ENCODE measurements at regions not wholly inside any gene's neighbourhood (a gene's known extent, or its start where the extent isn't known, plus 50 kb on each side); places are given as distances from the start of the nearest gene placed in this dataset.

- peak; percentile 25 for DNase-seq (ENCODE audit: low read depth)
Observed at GRCh38 chr6:74879976-74880375, 325.9 kb downstream of the COL12A1 start.

GRCh38 chr6:74879234-74879633 is 326.6 kb downstream of the COL12A1 start:
- peak; percentile 84 for DNase-seq (ENCODE audit: low read depth)

- no peak for DNase-seq (ENCODE audit: low read depth)
Observed at GRCh38 chr6:74875193-74875592, 330.7 kb downstream of the COL12A1 start.

GRCh38 chr6:74872754-74873476 is 332.9 kb downstream of the COL12A1 start:
- no peak for DNase-seq (ENCODE audit: low read depth)

DNA sequence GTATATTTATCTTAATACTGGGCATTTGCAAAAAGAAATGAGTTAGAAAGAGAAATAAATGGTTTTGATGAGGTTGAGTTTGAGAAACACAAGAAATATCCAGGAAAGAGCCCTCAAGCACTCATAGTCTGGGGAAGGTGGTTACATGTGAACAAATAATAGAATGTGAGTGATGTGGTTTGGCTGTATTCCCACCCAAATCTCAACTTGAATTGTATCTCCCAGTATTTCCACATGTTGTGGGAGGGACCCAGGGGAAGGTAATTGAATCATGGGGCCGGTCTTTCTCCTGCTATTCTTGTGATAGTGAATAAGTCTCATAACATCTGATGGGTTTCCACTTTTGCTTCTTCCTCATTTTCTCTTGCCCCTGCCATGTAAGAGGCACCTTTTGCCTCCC is 334.1 kb downstream of the COL12A1 start:
- peak; percentile 51 for DNase-seq (ENCODE audit: low read depth)

- peak; percentile 87 for DNase-seq (ENCODE audit: low read depth)
Observed at GRCh38 chr6:74870403-74870802, 335.4 kb downstream of the COL12A1 start.

DNA sequence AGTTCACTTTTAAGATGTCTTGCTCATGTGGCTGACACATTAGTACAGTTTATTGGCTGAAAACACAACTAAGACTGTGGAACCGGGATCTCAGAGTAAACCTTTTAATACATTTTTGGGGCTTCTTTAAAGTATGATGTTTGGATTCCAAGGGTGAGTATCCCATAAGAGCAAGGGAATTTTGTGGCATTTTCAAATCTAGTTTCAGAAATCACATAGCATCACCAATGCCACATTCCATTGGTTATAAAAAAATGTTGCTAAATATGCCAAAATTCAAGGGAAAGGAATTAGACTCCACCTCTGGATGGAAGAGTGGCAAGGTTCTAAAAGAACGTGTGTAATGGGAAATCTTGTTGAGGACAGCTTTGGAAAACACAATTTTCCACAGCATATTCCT is 338.6 kb downstream of the COL12A1 start:
- DNase-seq (ENCODE audit: low read depth): peak; percentile 67

DNA sequence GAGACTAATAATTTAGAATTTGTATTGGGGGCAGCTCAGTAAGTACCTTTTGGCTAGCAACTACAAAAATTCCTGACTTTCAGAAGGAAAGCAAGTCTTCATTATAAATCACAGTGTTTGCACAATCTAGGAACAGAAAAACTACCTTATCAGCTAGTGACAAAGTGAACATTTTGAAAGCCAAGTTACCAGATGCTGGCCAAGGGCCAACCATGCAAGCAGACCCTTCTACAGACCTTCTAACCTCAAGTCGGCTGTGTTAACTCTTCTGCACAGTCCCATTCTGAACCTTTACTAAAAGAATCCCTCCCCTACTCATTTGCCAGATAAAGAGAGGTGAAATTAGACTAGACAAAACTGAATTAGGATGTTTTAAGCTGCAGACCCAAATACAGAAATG is 341.9 kb downstream of the COL12A1 start:
- DNase-seq (ENCODE audit: low read depth): no peak

- DNase-seq (ENCODE audit: low read depth): no peak
Observed at GRCh38 chr6:74860456-74860855, 345.4 kb downstream of the COL12A1 start.

- no peak for DNase-seq (ENCODE audit: low read depth)
Observed at GRCh38 chr6:74857157-74857556, 348.7 kb downstream of the COL12A1 start.

DNA sequence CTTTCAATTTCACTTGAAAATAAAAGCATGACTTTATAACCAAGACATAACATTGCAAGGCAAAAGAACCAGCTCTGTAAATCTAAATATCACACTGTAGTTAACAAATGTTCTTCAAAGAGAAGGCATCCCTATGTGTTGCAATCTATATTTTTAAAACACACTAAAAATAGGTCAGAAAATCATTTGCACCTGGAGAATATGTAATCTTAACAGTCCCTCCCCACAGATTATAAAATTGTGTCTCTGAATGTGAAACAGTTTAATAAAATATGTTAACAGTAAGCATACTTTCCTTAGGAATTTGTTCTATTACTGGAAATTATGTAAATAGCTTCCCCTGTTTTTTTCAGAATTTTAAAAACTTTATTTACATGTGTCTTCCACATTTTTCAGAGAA is 351.9 kb downstream of the COL12A1 start:
- no peak for DNase-seq (ENCODE audit: low read depth)

GRCh38 chr6:74851596-74851995 is 354.3 kb downstream of the COL12A1 start:
- DNase-seq (ENCODE audit: low read depth): peak; percentile 51

DNA sequence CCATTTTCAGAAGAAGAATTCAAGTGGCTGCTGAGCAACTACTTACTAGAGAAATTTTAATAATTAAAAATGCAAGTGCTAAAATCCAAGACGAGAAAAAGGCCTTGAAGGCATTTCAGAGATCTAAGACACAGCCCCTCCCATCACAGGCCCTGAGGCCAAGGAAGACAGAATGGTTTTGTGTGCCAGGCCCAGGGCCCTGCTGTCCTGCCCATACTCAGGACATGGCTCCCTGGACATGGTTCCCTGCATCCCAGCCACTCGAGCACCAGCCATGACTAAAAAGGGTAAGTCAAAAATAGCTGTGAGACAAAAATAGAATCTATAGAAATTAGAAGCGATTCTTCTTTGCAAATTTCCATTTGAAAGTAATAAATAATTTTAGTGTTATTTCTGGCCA is 364.9 kb downstream of the COL12A1 start:
- no peak for DNase-seq (ENCODE audit: low read depth)

DNA sequence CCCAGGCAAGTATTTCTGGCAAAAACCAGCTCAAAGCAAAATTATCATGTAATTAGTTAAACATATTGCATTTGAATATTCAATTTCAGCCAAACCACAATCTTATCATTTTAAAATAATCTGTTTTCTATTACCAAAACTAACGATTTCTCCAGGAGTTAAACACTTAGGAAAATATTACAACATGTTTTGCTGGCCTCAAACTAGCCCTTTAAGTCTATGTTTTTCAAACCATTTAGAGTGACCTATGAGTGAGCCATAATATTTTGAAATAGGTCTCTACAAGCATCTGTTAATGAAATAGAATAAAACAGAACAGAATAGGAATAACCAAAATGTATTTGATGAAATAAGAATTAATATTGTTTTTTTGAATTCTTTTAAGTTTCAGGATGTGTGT is 370.9 kb downstream of the COL12A1 start:
- DNase-seq (ENCODE audit: low read depth): no peak

GRCh38 chr6:74826263-74826662 is 379.6 kb downstream of the COL12A1 start:
- no peak for DNase-seq (ENCODE audit: low read depth)

GRCh38 chr6:74814440-74814839 is 391.4 kb downstream of the COL12A1 start:
- no peak for DNase-seq (ENCODE audit: low read depth)

GRCh38 chr6:74807674-74808073 is 398.2 kb downstream of the COL12A1 start:
- DNase-seq (ENCODE audit: low read depth): no peak

DNA sequence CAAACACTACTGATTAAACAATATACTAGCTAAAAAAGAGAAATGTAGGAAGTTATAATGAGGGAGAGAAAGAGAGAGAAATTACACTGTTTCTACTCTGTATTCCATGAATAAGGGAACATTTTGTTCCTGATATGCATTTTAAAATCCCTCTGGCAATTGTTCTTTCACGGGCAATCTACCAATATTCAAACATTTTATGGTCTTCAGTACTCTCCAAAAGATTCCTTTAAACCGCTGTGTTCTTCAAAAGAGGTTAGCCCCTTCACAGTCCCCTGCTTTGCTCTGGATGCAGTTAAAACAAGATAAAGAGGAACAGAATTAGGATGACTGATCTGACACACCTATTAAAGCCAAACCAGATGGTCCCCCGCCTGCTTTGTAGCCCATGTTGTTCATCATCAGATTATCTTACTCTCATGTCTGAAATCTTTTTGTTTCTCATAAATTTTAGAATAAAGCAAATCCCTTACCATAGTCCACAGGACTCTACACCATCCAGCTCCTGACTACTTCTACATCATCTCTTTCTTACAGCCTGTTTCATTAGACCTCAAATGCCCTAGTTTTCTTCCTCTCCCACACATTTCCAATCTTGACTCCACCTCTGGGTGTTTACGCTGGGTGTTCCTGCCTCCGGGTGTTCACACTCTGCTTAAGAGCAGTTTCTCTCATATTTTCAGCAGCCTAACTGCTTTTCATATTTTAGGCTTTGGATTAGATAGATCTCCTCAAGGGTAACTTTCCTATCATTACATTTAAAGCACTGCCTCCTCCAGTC is 399.7 kb downstream of the COL12A1 start:
- no peak for DNase-seq (ENCODE audit: low read depth)

GRCh38 chr6:74798302-74798701 is 407.6 kb downstream of the COL12A1 start:
- no peak for DNase-seq (ENCODE audit: low read depth)

DNA sequence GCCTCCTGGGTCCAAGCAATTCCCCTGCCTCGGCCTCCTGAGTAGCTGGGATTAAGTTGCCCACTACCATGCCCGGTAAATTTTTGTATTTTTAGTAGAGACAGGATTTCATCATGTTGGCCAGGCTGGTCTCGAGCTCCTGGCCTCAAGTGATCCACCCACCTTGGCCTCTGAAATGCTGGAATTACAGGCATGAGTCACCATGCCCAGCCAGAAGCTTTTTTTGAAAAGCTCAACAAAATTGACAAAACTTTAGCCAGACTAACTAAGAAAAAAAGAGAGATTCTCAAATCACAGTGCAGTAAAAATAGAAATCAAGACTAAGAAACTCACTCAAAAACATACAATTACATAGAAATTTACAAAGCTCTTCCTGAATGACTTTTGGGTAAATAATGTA is 420.6 kb downstream of the COL12A1 start:
- DNase-seq (ENCODE audit: low read depth): peak; percentile 19

GRCh38 chr6:74782346-74782745 is 423.5 kb downstream of the COL12A1 start:
- DNase-seq (ENCODE audit: low read depth): no peak

DNA sequence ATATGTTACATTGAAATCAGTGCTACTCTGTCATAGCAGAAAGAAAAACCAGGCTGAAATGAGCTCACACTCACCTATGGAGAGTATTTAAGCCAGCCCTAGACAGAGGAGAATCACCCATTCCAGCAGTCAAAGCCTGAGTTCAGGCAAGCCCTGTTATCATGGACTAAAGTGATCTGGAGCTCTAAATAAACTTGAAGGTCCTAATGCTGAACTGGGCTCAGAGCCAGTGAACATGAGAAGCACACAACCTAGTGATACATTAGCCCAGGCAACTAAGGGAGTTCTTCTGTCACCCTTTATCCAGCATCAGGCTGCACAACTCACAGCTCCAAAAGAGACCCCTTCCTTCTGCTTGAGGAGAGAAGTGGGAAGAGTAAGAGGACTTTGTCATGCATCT is 425.0 kb downstream of the COL12A1 start:
- peak; percentile 7 for DNase-seq (ENCODE audit: low read depth)

DNA sequence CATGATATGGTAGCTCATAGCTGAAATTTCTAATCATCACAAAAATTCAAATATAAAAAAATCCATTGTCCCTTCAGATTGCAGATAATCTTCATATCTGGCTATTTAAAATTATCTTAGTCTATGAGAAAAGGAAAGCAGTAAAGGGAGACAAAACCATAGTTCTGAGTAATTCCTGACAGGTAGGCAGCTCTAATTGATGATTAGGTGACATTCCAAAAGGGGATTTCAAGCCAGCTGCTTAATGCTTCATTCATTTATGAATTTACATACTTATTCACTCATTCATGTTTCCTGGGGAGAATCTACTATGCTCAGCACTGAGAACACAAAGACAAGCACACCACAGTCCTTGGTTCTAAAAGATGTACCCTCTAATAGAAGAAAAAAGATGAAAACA is 437.1 kb downstream of the COL12A1 start:
- DNase-seq (ENCODE audit: low read depth): no peak

- DNase-seq (ENCODE audit: low read depth): no peak
Observed at GRCh38 chr6:74768120-74768519, 437.7 kb downstream of the COL12A1 start.

All from EH (cell line).